ENCODE measurements at regions not wholly inside any gene's neighbourhood (a gene's known extent, or its start where the extent isn't known, plus 50 kb on each side); places are given as distances from the start of the nearest gene placed in this dataset.

- no peak for TF ChIP-seq CTCF (IDR thresholded peaks at IDR 0.05; ENCODE audit: insufficient read depth, low read depth, low read length, missing control alignments)
- DNase-seq (ENCODE audit: low read depth): no peak
Measured at GRCh38 chr10:3872712-3873329, 87.8 kb upstream of the KLF6 start.

GRCh38 chr10:3871424-3871996 lies 86.5 kb upstream of the KLF6 start:
- DNase-seq (ENCODE audit: low read depth): no peak
- no peak overlapping the region for H3K4me3 ChIP-seq (ENCODE audit: low read length)
- TF ChIP-seq CTCF (IDR thresholded peaks at IDR 0.05; ENCODE audit: insufficient read depth, low read depth, low read length, missing control alignments): no peak

More at GRCh38 chr10:3872712-3873329, 87.8 kb upstream of the KLF6 start:
- no peak overlapping the region for H3K4me3 ChIP-seq (ENCODE audit: low read length)

GRCh38 chr10:3869036-3869435 lies 84.0 kb upstream of the KLF6 start:
- TF ChIP-seq CTCF (IDR thresholded peaks at IDR 0.05; ENCODE audit: insufficient read depth, low read depth, low read length, missing control alignments): no peak
- no peak for DNase-seq (ENCODE audit: low read depth)
- H3K4me3 ChIP-seq (ENCODE audit: low read length): no peak overlapping the region

- no peak overlapping the region for H3K4me3 ChIP-seq (ENCODE audit: low read length)
- no peak for TF ChIP-seq CTCF (IDR thresholded peaks at IDR 0.05; ENCODE audit: insufficient read depth, low read depth, low read length, missing control alignments)
- DNase-seq (ENCODE audit: low read depth): no peak
Measured at GRCh38 chr10:3868271-3868664, 83.3 kb upstream of the KLF6 start.

GRCh38 chr10:3867454-3868270 lies 82.7 kb upstream of the KLF6 start:
- peak; percentile 59 for DNase-seq (ENCODE audit: low read depth)
- TF ChIP-seq CTCF (IDR thresholded peaks at IDR 0.05; ENCODE audit: insufficient read depth, low read depth, low read length, missing control alignments): no peak
- H3K4me3 ChIP-seq (ENCODE audit: low read length): no peak overlapping the region

- no peak for DNase-seq (ENCODE audit: low read depth)
- no peak for TF ChIP-seq CTCF (IDR thresholded peaks at IDR 0.05; ENCODE audit: insufficient read depth, low read depth, low read length, missing control alignments)
- H3K4me3 ChIP-seq (ENCODE audit: low read length): no peak overlapping the region
Measured at GRCh38 chr10:3866332-3866731, 81.3 kb upstream of the KLF6 start.
